CD14-positive monocyte (primary cell): ENCODE measurements at regions not wholly inside any gene's neighbourhood (a gene's known extent, or its start where the extent isn't known, plus 50 kb on each side); places are given as distances from the start of the nearest gene placed in this dataset.
"Not testable (repeated sequence)": the region's sequence is repeated elsewhere in the genome, so short reads cannot be mapped to it uniquely, and the experiment has no call there.

Source experiments
- DNase-seq, 3 donors: peaks; one replicate each; pipeline ENCODE4 v3.0.0-alpha.2; 2011 to 2022
- H2AFZ ChIP-seq: 2 replicates; pipeline ENCODE4 v1.6.0; 2012; ENCODE audit warnings: mild to moderate bottlenecking, low read depth, low read length, inconsistent platforms; ENCODE audit not compliant: insufficient read depth, poor library complexity, severe bottlenecking
- H3K27ac ChIP-seq, 2 donors: 1 replicate in 1 of 2; 2 replicates in 1 of 2; pipeline ENCODE4 v1.5.1; 2012 to 2013; ENCODE audit warnings: low read length in 2 of 2, control low read depth in 1 of 2, inconsistent platforms in 1 of 2, low read depth in 1 of 2, mild to moderate bottlenecking in 1 of 2
- H3K27me3 ChIP-seq, 2 donors: one replicate each; pipeline versions ENCODE4 v1.6.0 to v1.6.1; 2011 to 2013; ENCODE audit warnings: low read length in 2 of 2; ENCODE audit not compliant: control insufficient read depth in 2 of 2, insufficient read depth in 2 of 2
- H3K36me3 ChIP-seq, 2 donors: replicated peaks in 1 of 2; 1 replicate in 1 of 2; 2 replicates in 1 of 2; pipeline versions ENCODE4 v1.5.1 to v1.6.1; 2012 to 2013; ENCODE audit warnings: low read length in 2 of 2, control low read depth in 1 of 2, inconsistent platforms in 1 of 2, mild to moderate bottlenecking in 1 of 2; ENCODE audit not compliant: insufficient read depth in 2 of 2, control insufficient read depth in 1 of 2
- H3K4me1 ChIP-seq, 2 donors: 1 replicate in 1 of 2; 2 replicates in 1 of 2; pipeline versions ENCODE4 v1.5.1 to v1.6.1; 2012 to 2013; ENCODE audit warnings: low read length in 2 of 2, control low read depth in 1 of 2, inconsistent platforms in 1 of 2, mild to moderate bottlenecking in 1 of 2, moderate library complexity in 1 of 2; ENCODE audit not compliant: insufficient read depth in 2 of 2, control insufficient read depth in 1 of 2
- H3K4me2 ChIP-seq: replicated peaks from 2 replicates; pipeline ENCODE3; 2012; ENCODE audit warnings: low read length, moderate library complexity, mild to moderate bottlenecking; ENCODE audit not compliant: poor library complexity, severe bottlenecking; ENCODE audit errors: extremely low read depth
- H3K4me3 ChIP-seq, 3 experiments: fragments of 200-600 bp in 1 of 3; sonication (generic) in 1 of 3; replicated peaks in 1 of 3; 1 replicate in 2 of 3; 2 replicates in 1 of 3; pipeline ENCODE4 v1.5.1; 2011 to 2013; ENCODE audit warnings: low read length in 3 of 3, mild to moderate bottlenecking in 3 of 3, control low read depth in 2 of 3, low read depth in 2 of 3, inconsistent platforms in 1 of 3, moderate library complexity in 1 of 3
- H3K79me2 ChIP-seq: 2 replicates; pipeline ENCODE4 v1.6.0; 2012; ENCODE audit warnings: mild to moderate bottlenecking, control low read depth, inconsistent platforms, low read length, moderate library complexity; ENCODE audit not compliant: insufficient read depth
- H3K9ac ChIP-seq: 2 replicates; pipeline ENCODE4 v1.6.0; 2017; ENCODE audit warnings: low read length, mild to moderate bottlenecking; ENCODE audit not compliant: insufficient read depth, poor library complexity, severe bottlenecking
- H3K9me3 ChIP-seq, 2 donors: replicated peaks in 1 of 2; 1 replicate in 1 of 2; 2 replicates in 1 of 2; pipeline versions ENCODE4 v1.5.1 to v1.6.1; 2012 to 2013; ENCODE audit warnings: low read length in 2 of 2, control low read depth in 1 of 2; ENCODE audit not compliant: control insufficient read depth in 1 of 2, insufficient read depth in 1 of 2
- H4K20me1 ChIP-seq: 2 replicates; pipeline ENCODE4 v1.6.0; 2012; ENCODE audit warnings: mild to moderate bottlenecking, low read length, control low read depth, moderate library complexity; ENCODE audit not compliant: insufficient read depth
- H3K27ac Mint-ChIP-seq, 7 donors: one replicate each; pipeline ENCODE4 v1.8.0; 2020; ENCODE audit warnings: mild to moderate bottlenecking in 7 of 7, mixed read lengths in 7 of 7, moderate library complexity in 6 of 7, inconsistent platforms in 2 of 7
- H3K27me3 Mint-ChIP-seq, 3 donors: one replicate each; pipeline ENCODE4 v1.8.0; 2021 to 2022; ENCODE audit warnings: low read depth in 3 of 3, mild to moderate bottlenecking in 3 of 3, mixed read lengths in 3 of 3, moderate library complexity in 3 of 3, inconsistent platforms in 1 of 3
- H3K36me3 Mint-ChIP-seq, 2 donors: one replicate each; pipeline ENCODE4 v1.8.0; 2020; ENCODE audit warnings: mixed read lengths in 2 of 2, inconsistent platforms in 1 of 2, mild to moderate bottlenecking in 1 of 2
- H3K4me1 Mint-ChIP-seq: one replicate; pipeline ENCODE4 v1.8.0; 2020; ENCODE audit warnings: mild to moderate bottlenecking, mixed read lengths
- H3K4me3 Mint-ChIP-seq, 2 donors: one replicate each; pipeline ENCODE4 v1.8.0; 2020; ENCODE audit warnings: mild to moderate bottlenecking in 2 of 2, mixed read lengths in 2 of 2, moderate library complexity in 1 of 2
- H3K9me3 Mint-ChIP-seq, 7 donors: one replicate each; pipeline ENCODE4 v1.8.0; 2020 to 2022; ENCODE audit warnings: mixed read lengths in 7 of 7, mild to moderate bottlenecking in 6 of 7, moderate library complexity in 6 of 7, inconsistent platforms in 2 of 7
- WGBS: methylation state at CpG from one replicate; pipeline ENCODE4 v1.1.5; 2013; ENCODE audit warnings: missing lambda C conversion rate; ENCODE audit not compliant: insufficient coverage; 5-methylcytosine and 5-hydroxymethylcytosine counted together
- intact Hi-C, 2 donors: fragments of 100-400 bp; cut with micrococcal nuclease; formaldehyde crosslinking; loops; one replicate each; pipeline versions ENCODE4 v1.15.0 to v1.15.1; 2023
- TF ChIP-seq, protein P1 (sequence below): fragments of 200-600 bp; IDR thresholded peaks from one replicate; pipeline ENCODE4 v1.8.0; 2022; ENCODE audit warnings: antibody characterized with exemption, mild to moderate bottlenecking

DNA sequence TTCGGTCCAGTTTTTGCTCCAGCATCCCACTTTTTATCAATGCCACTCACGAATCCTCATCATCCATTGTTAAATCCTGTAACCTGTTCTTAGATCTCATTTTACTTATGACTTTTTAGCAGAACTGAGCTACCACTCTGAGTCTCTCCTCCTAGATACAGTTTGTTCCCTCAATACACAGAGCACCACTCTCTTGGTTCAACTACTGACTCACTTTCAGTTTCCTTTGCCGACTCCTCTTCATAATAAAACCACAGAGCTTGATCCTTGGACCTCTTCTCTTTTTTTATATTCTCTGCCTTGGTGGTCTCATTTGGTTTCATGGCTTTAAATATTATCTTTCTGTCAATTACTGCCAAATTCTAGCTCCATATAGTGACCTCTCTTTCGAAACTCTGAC is 150.3 kb downstream of the SLITRK5 start:
- Histone ChIP-seq H3K9ac (no peak overlapping the region), H3K4me1 (no peaks in the 10 kb centered on the region), H3K27me3 (no peaks in the 10 kb centered on the region), H3K36me3 (no peaks in the 10 kb centered on the region), H2AFZ (no peak overlapping the region), H3K9me3 (no peaks in the 10 kb centered on the region), H3K4me3 (no peak overlapping the region), H3K4me2 (no peak overlapping the region), H3K27ac (no peak overlapping the region), H4K20me1 (no peaks in the 10 kb centered on the region), H3K79me2 (no peaks in the 10 kb centered on the region)
- DNase-seq: no peak
- 74% methylated on average over 2 of the region's 4 CpGs for WGBS
- peaks cover 0 to 3% (median 0%) of the 10 kb centered on the region in 7 donors for H3K9me3 Mint-ChIP-seq
- intact Hi-C loops: no loop called here
- no peaks in the 10 kb centered on the region for H3K4me1 Mint-ChIP-seq
- no peaks in the 10 kb centered on the region for H3K27me3 Mint-ChIP-seq
- no peak overlapping the region for H3K4me3 Mint-ChIP-seq
- no peak overlapping the region for H3K27ac Mint-ChIP-seq
- H3K36me3 Mint-ChIP-seq: no peaks in the 10 kb centered on the region
- TF ChIP-seq, protein P1, sequence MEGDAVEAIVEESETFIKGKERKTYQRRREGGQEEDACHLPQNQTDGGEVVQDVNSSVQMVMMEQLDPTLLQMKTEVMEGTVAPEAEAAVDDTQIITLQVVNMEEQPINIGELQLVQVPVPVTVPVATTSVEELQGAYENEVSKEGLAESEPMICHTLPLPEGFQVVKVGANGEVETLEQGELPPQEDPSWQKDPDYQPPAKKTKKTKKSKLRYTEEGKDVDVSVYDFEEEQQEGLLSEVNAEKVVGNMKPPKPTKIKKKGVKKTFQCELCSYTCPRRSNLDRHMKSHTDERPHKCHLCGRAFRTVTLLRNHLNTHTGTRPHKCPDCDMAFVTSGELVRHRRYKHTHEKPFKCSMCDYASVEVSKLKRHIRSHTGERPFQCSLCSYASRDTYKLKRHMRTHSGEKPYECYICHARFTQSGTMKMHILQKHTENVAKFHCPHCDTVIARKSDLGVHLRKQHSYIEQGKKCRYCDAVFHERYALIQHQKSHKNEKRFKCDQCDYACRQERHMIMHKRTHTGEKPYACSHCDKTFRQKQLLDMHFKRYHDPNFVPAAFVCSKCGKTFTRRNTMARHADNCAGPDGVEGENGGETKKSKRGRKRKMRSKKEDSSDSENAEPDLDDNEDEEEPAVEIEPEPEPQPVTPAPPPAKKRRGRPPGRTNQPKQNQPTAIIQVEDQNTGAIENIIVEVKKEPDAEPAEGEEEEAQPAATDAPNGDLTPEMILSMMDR: no peak

DNA sequence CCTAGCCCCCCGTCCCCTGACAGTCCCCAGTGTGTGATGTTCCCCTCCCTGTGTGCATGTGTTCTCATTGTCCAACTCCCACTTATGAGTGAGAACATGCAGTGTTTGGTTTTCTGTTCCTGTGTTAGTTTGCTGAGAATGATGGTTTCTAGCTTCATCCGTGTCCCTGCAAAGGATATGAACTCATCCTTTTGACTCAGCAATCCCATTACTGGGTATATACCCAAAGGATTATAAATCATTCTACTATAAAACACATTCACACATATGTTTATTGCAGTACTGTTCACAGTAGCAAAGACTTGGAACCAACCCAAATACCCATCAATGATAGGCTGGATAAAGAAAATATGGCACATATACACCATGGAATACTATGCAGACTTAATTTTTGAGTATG is 155.1 kb downstream of the SLITRK5 start:
- H3K27me3 Mint-ChIP-seq, H3K36me3 Mint-ChIP-seq, H3K4me2 ChIP-seq, H3K4me1 ChIP-seq, H3K9ac ChIP-seq, H3K27ac Mint-ChIP-seq, H2AFZ ChIP-seq, H3K4me3 ChIP-seq, H3K9me3 Mint-ChIP-seq, H3K9me3 ChIP-seq, intact Hi-C loops, H3K4me1 Mint-ChIP-seq, H3K4me3 Mint-ChIP-seq, H3K36me3 ChIP-seq, DNase-seq, H4K20me1 ChIP-seq, H3K79me2 ChIP-seq, H3K27ac ChIP-seq, H3K27me3 ChIP-seq: not testable (repeated sequence)
- WGBS: no CpG with 5 or more reads among the region's 2 CpGs
